GM12878 (cell line): ENCODE measurements at regions not wholly inside any gene's neighbourhood (a gene's known extent, or its start where the extent isn't known, plus 50 kb on each side); places are given as distances from the start of the nearest gene placed in this dataset.

ENCODE experiments used
- ATAC-seq: fragments of 200-7000 bp; cut with Tn5 transposase; 3 replicates; pipeline ENCODE4 v1.9.1; 2020; ENCODE audit warnings: mild to moderate bottlenecking, moderate library complexity
- BruUV-seq: library from RNA; stranded (reverse); fragments of 400-500 nt; replicated peaks from 2 replicates; lab custom pipeline; 2021; lab: Mats Ljungman, UMichigan
- CTCF ChIA-PET: fragments of 300-600 bp; sonication (Branson Sonifier 250); formaldehyde crosslinking; extraction: SDS; loops from one replicate; lab custom pipeline; 2021; ENCODE audit warnings: inconsistent platforms; lab: Yijun Ruan, JAX
- POLR2A ChIA-PET: fragments of 350-600 bp; formaldehyde crosslinking; extraction: SDS; loops from one replicate; lab custom pipeline; 2021; ENCODE audit warnings: inconsistent platforms; lab: Charles Lee
- RAD21 ChIA-PET: fragments of 300-600 bp; sonication (Branson Sonifier 250); formaldehyde crosslinking; loops from one replicate; lab custom pipeline; 2023; ENCODE audit warnings: antibody characterized with exemption; ENCODE audit not compliant: unreplicated experiment; lab: Charles Lee
- SMC1A ChIA-PET: fragments of 300-600 bp; sonication (Branson Sonifier 250); formaldehyde crosslinking; loops from one replicate; lab custom pipeline; 2023; ENCODE audit not compliant: unreplicated experiment, uncharacterized antibody; lab: Charles Lee
- DNase-seq: peaks from one replicate; pipeline ENCODE4 v3.0.0-alpha.2; 2011; ENCODE audit warnings: low read depth, low spot score
- FAIRE-seq: peaks from 3 replicates; lab custom pipeline; 2011; peaks lifted over from hg19 to GRCh38; lab: Jason Lieb, UNC
- H2AFZ ChIP-seq: 2 replicates; pipeline ENCODE4 v1.6.0; 2011; ENCODE audit warnings: low read depth, low read length, control low read depth; ENCODE audit not compliant: control insufficient read depth
- H3K27ac ChIP-seq: 2 replicates; pipeline ENCODE4 v1.5.1; 2011; ENCODE audit warnings: control low read depth; ENCODE audit not compliant: control insufficient read depth, insufficient read depth
- H3K27me3 ChIP-seq, 2 experiments: replicated peaks in 1 of 2; 2 replicates each; pipeline versions ENCODE4 v1.6.0 to v1.6.1; 2011; ENCODE audit warnings: low read length in 1 of 2; ENCODE audit not compliant: control insufficient read depth in 2 of 2, insufficient read depth in 2 of 2
- H3K36me3 ChIP-seq, 2 experiments: 2 replicates each; pipeline ENCODE4 v1.5.1; 2011; ENCODE audit warnings: low read length in 1 of 2; ENCODE audit not compliant: control insufficient read depth in 2 of 2, insufficient read depth in 2 of 2
- H3K4me1 ChIP-seq: 2 replicates; pipeline ENCODE4 v1.6.1; 2011; ENCODE audit warnings: mild to moderate bottlenecking, low read length, moderate library complexity, mixed read lengths; ENCODE audit not compliant: control insufficient read depth, insufficient read depth
- H3K4me2 ChIP-seq: 2 replicates; pipeline ENCODE4 v1.6.0; 2011; ENCODE audit warnings: control low read depth; ENCODE audit not compliant: control insufficient read depth, insufficient read depth
- H3K4me3 ChIP-seq: fragments of 200-600 bp; sonication (generic); 2 replicates; pipeline ENCODE4 v1.5.1; 2016
- H3K79me2 ChIP-seq: 2 replicates; pipeline ENCODE4 v1.6.0; 2011; ENCODE audit warnings: low read length; ENCODE audit not compliant: control insufficient read depth, insufficient read depth
- H3K9ac ChIP-seq: 2 replicates; pipeline ENCODE4 v1.8.0; 2011; ENCODE audit warnings: low read length, control low read depth, mixed read lengths; ENCODE audit not compliant: control insufficient read depth, insufficient read depth
- H3K9me3 ChIP-seq: replicated peaks from 3 replicates; pipeline ENCODE4 v1.5.1; 2011; ENCODE audit warnings: mild to moderate bottlenecking, low read length; ENCODE audit not compliant: control insufficient read depth, insufficient read depth
- H4K20me1 ChIP-seq: 2 replicates; pipeline ENCODE4 v1.6.0; 2011; ENCODE audit not compliant: control insufficient read depth, insufficient read depth
- ATF3 ChIP-seq: IDR thresholded peaks from 2 replicates; pipeline ENCODE4 v1.6.1; 2011; ENCODE audit warnings: low read depth, mild to moderate bottlenecking, low read length, moderate library complexity, borderline replicate concordance; ENCODE audit errors: extremely low read depth
- BHLHE40 ChIP-seq, 2 experiments: fragments of 450-650 bp in 1 of 2; IDR thresholded peaks; 2 replicates each; pipeline ENCODE4 v1.6.1; 2011 to 2017; ENCODE audit warnings: low read depth in 2 of 2, borderline replicate concordance in 1 of 2, improper control_type of control experiment in 1 of 2, low read length in 1 of 2, mild to moderate bottlenecking in 1 of 2
- FOS ChIP-seq: IDR thresholded peaks from 3 replicates; pipeline ENCODE4 v1.6.1; 2011; ENCODE audit warnings: borderline replicate concordance; ENCODE audit not compliant: insufficient read length; ENCODE audit errors: extremely low read depth
- PAX8 ChIP-seq: fragments of 450-650 bp; IDR thresholded peaks from 2 replicates; pipeline ENCODE4 v1.6.1; 2017; ENCODE audit warnings: mild to moderate bottlenecking, moderate library complexity
- PRDM15 ChIP-seq: fragments of 450-650 bp; formaldehyde crosslinking; IDR thresholded peaks from 2 replicates; pipeline ENCODE4 v1.4.0; 2020; ENCODE audit warnings: mild to moderate bottlenecking, moderate library complexity
- WGBS: methylation state at CpG from one replicate; pipeline ENCODE4 v1.1.6; 2016; ENCODE audit warnings: low lambda C conversion rate; ENCODE audit not compliant: insufficient replicate concordance, insufficient coverage; ENCODE audit errors: missing lambda C conversion rate; 5-methylcytosine and 5-hydroxymethylcytosine counted together
- in situ Hi-C: fragments of 300-500 bp; cut with MboI; formaldehyde crosslinking; loops from 9 replicates; pipeline ENCODE4 v1.14.3; 2018; ENCODE audit warnings: mixed read lengths
- intact Hi-C: fragments of 100-400 bp; cut with micrococcal nuclease; formaldehyde crosslinking; loops from one replicate; pipeline ENCODE4 v1.14.2; 2022; ENCODE audit not compliant: unreplicated experiment

GRCh38 chr12:30437044-30437443 lies 258.6 kb downstream of the IPO8 start:
- BruUV-seq: no TSS peak
- Histone ChIP-seq H3K9ac (no peak overlapping the region), H3K79me2 (no peaks in the 10 kb centered on the region), H3K4me2 (no peak overlapping the region), H3K27ac (no peak overlapping the region), H3K4me3 (no peak overlapping the region), H3K4me1 (no peaks in the 10 kb centered on the region), H3K36me3 (no peaks in the 10 kb centered on the region), H3K9me3 (no peaks in the 10 kb centered on the region), H3K27me3 (no peaks in the 10 kb centered on the region), H4K20me1 (no peaks in the 10 kb centered on the region), H2AFZ (no peak overlapping the region)
- WGBS: 36% methylated on average over 5 of the region's 5 CpGs
- in situ Hi-C loops: no loop called here
- ChIA-PET CTCF (no interaction called here), POLR2A (no interaction called here), SMC1A (no interaction called here), RAD21 (no interaction called here)
- no peak for FAIRE-seq
- intact Hi-C loops: no loop called here
- TF ChIP-seq ATF3: no peak
- no peak for TF ChIP-seq PAX8
- TF ChIP-seq PRDM15: no peak
- TF ChIP-seq BHLHE40 (IDR thresholded peaks at IDR 0.05; ENCODE audit: borderline replicate concordance in 1 of 2, low read depth in 2 of 2, low read length in 1 of 2): no peak
- no peak for TF ChIP-seq FOS
- no peak for ATAC-seq
- DNase-seq: no peak
